ENCODE measurements at regions not wholly inside any gene's neighbourhood (a gene's known extent, or its start where the extent isn't known, plus 50 kb on each side); places are given as distances from the start of the nearest gene placed in this dataset.

DNA sequence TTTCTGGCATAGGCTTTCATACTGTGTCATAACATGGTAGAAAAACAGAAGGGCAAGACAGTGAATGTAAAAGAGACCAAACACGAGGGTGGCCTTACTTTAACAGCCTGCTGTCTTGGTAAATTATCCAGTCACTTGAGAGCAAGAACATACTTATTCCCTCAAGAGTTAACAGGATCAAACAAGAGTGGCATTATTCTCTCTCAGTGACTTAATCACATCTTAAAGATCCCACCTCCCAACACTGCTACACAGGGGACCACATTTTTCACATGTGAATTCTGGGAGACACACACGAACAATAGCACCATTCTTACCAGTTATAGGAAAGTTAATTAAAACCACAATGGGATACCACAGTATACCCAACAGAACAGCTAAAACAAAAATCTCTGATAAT lies 898.0 kb upstream of the C9orf72 start:
- 6% methylated on average over 2 of the region's 2 CpGs for WGBS (ENCODE audit: insufficient coverage, insufficient replicate concordance, low lambda C conversion rate, missing lambda C conversion rate)
- RAD21 ChIA-PET (ENCODE audit: unreplicated experiment), result no interaction called here

DNA sequence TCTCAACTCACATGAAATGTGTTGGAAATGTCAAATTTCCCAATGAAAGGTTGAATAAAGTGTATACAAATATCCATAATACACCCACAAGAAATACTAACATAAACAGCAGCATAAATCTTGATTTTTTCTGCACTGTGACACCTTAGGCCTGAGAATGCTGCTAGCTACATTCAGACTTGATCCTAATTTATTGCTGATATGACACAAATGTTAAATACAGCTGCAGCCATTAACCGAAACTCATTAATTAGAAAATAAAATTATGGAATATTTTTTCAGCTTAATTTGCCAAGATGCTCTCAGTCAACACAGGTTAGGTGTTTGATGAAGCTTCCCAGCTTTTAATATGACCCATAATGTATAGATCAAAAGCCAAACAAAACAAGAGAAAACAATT lies 914.3 kb upstream of the C9orf72 start:
- Histone ChIP-seq H3K9ac (ENCODE audit: control insufficient read depth, insufficient read depth, low read length) (no peak overlapping the region), H3K4me1 (ENCODE audit: control insufficient read depth, insufficient read depth, low read length) (no peaks in the 10 kb centered on the region), H3K27me3 (replicated peaks in 1 of 2; ENCODE audit: control insufficient read depth in 2 of 2, insufficient read depth in 2 of 2, low read length in 1 of 2) (no peaks in the 10 kb centered on the region), H4K20me1 (ENCODE audit: control insufficient read depth, insufficient read depth) (no peaks in the 10 kb centered on the region), H3K27ac (ENCODE audit: control insufficient read depth, insufficient read depth) (no peak overlapping the region), H3K4me2 (ENCODE audit: control insufficient read depth, insufficient read depth) (no peak overlapping the region), H3K79me2 (ENCODE audit: control insufficient read depth, insufficient read depth, low read length) (no peaks in the 10 kb centered on the region), H2AFZ (ENCODE audit: control insufficient read depth, low read depth, low read length) (no peak overlapping the region), H3K9me3 (replicated peaks; ENCODE audit: control insufficient read depth, insufficient read depth, low read length) (no peaks in the 10 kb centered on the region), H3K4me3 (no peak overlapping the region), H3K36me3 (ENCODE audit: control insufficient read depth in 2 of 2, insufficient read depth in 2 of 2, low read length in 1 of 2) (no peaks in the 10 kb centered on the region)
- WGBS (ENCODE audit: insufficient coverage, insufficient replicate concordance, low lambda C conversion rate, missing lambda C conversion rate), result 0% methylated on average over 1 of the region's 1 CpG
- intact Hi-C loops (cut with micrococcal nuclease; ENCODE audit: unreplicated experiment) (no loop called here), in situ Hi-C loops (cut with MboI) (no loop called here)
- no peak for DNase-seq (ENCODE audit: low read depth, low spot score)
- no TSS peak for BruUV-seq (replicated peaks)
- ChIA-PET SMC1A (ENCODE audit: uncharacterized antibody, unreplicated experiment) (no interaction called here), RAD21 (ENCODE audit: unreplicated experiment) (no interaction called here), POLR2A (no interaction called here), CTCF (no interaction called here)
- FAIRE-seq, result no peak
- no peak for ATAC-seq
- TF ChIP-seq CBX3 (IDR thresholded peaks at IDR 0.05; ENCODE audit: borderline replicate concordance, low read depth), result no peak
- no peak for TF ChIP-seq ASH2L (IDR thresholded peaks at IDR 0.05; ENCODE audit: borderline replicate concordance, low read depth)
- TF ChIP-seq YY1 (IDR thresholded peaks at IDR 0.05; ENCODE audit: low read depth, low read length), result no peak
- no peak for TF ChIP-seq SP1 (IDR thresholded peaks at IDR 0.05; ENCODE audit: low read depth, low read length)
- TF ChIP-seq, protein P1, sequence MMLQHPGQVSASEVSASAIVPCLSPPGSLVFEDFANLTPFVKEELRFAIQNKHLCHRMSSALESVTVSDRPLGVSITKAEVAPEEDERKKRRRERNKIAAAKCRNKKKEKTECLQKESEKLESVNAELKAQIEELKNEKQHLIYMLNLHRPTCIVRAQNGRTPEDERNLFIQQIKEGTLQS (IDR thresholded peaks at IDR 0.05; ENCODE audit: borderline replicate concordance, extremely low read depth, low read depth, low read length), result no peak
- TF ChIP-seq, protein P2, sequence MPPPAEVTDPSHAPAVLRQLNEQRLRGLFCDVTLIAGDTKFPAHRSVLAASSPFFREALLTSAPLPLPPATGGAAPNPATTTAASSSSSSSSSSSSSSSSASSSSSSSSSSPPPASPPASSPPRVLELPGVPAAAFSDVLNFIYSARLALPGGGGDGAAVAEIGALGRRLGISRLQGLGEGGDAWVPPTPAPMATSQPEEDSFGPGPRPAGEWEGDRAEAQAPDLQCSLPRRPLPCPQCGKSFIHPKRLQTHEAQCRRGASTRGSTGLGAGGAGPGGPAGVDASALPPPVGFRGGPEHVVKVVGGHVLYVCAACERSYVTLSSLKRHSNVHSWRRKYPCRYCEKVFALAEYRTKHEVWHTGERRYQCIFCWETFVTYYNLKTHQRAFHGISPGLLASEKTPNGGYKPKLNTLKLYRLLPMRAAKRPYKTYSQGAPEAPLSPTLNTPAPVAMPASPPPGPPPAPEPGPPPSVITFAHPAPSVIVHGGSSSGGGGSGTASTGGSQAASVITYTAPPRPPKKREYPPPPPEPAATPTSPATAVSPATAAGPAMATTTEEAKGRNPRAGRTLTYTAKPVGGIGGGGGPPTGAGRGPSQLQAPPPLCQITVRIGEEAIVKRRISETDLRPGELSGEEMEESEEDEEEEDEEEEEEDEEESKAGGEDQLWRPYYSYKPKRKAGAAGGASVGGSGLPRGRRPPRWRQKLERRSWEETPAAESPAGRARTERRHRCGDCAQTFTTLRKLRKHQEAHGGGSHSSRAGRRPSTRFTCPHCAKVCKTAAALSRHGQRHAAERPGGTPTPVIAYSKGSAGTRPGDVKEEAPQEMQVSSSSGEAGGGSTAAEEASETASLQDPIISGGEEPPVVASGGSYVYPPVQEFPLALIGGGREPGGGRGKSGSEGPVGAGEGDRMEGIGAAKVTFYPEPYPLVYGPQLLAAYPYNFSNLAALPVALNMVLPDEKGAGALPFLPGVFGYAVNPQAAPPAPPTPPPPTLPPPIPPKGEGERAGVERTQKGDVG (CRISPR knock-in tag; IDR thresholded peaks at IDR 0.05), result no peak

More for the DNA sequence above, 898.0 kb upstream of the C9orf72 start:
- ATAC-seq, result no peak
- TF ChIP-seq SMC3 (IDR thresholded peaks at IDR 0.05; ENCODE audit: borderline replicate concordance, low read length) (no peak), ZZZ3 (IDR thresholded peaks at IDR 0.05; ENCODE audit: control insufficient read depth, insufficient read length, low read depth) (no peak), RAD21 (IDR thresholded peaks at IDR 0.05; ENCODE audit: insufficient read depth, low read depth, low read length) (no peak), CHD4 (IDR thresholded peaks at IDR 0.05) (no peak)
- TF ChIP-seq, protein P3, sequence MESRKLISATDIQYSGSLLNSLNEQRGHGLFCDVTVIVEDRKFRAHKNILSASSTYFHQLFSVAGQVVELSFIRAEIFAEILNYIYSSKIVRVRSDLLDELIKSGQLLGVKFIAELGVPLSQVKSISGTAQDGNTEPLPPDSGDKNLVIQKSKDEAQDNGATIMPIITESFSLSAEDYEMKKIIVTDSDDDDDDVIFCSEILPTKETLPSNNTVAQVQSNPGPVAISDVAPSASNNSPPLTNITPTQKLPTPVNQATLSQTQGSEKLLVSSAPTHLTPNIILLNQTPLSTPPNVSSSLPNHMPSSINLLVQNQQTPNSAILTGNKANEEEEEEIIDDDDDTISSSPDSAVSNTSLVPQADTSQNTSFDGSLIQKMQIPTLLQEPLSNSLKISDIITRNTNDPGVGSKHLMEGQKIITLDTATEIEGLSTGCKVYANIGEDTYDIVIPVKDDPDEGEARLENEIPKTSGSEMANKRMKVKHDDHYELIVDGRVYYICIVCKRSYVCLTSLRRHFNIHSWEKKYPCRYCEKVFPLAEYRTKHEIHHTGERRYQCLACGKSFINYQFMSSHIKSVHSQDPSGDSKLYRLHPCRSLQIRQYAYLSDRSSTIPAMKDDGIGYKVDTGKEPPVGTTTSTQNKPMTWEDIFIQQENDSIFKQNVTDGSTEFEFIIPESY (IDR thresholded peaks at IDR 0.05), result no peak
- Histone ChIP-seq H3K27ac (ENCODE audit: control insufficient read depth, insufficient read depth) (no peak overlapping the region), H3K4me2 (ENCODE audit: control insufficient read depth, insufficient read depth) (no peak overlapping the region), H3K4me1 (ENCODE audit: control insufficient read depth, insufficient read depth, low read length) (no peaks in the 10 kb centered on the region), H3K36me3 (ENCODE audit: control insufficient read depth in 2 of 2, insufficient read depth in 2 of 2, low read length in 1 of 2) (no peaks in the 10 kb centered on the region), H3K9me3 (replicated peaks; ENCODE audit: control insufficient read depth, insufficient read depth, low read length) (no peaks in the 10 kb centered on the region), H3K4me3 (no peak overlapping the region), H2AFZ (ENCODE audit: control insufficient read depth, low read depth, low read length) (no peak overlapping the region), H3K9ac (ENCODE audit: control insufficient read depth, insufficient read depth, low read length) (no peak overlapping the region), H3K27me3 (replicated peaks in 1 of 2; ENCODE audit: control insufficient read depth in 2 of 2, insufficient read depth in 2 of 2, low read length in 1 of 2) (no peaks in the 10 kb centered on the region), H3K79me2 (ENCODE audit: control insufficient read depth, insufficient read depth, low read length) (no peaks in the 10 kb centered on the region), H4K20me1 (ENCODE audit: control insufficient read depth, insufficient read depth) (no peaks in the 10 kb centered on the region)
- in situ Hi-C loops (cut with MboI) (no loop called here), intact Hi-C loops (cut with micrococcal nuclease; ENCODE audit: unreplicated experiment) (no loop called here)
- DNase-seq (ENCODE audit: low read depth, low spot score), result no peak
- CTCF ChIA-PET, result interaction anchor here (1.1 kb wide), 1 partner anchor 13 kb away, joined by 3 read pairs; no protein-coding TSS in a partner anchor
- POLR2A ChIA-PET, result no interaction called here
- no peak for FAIRE-seq
- no TSS peak for BruUV-seq (replicated peaks)
- SMC1A ChIA-PET (ENCODE audit: uncharacterized antibody, unreplicated experiment), result no interaction called here
